H1 (cell line): ENCODE measurements at regions not wholly inside any gene's neighbourhood (a gene's known extent, or its start where the extent isn't known, plus 50 kb on each side); places are given as distances from the start of the nearest gene placed in this dataset.

Experiments
- CTCF ChIA-PET: fragments of 300-600 bp; sonication (Branson Sonifier 250); formaldehyde crosslinking; loops from one replicate; lab custom pipeline; 2021; ENCODE audit not compliant: partially characterized antibody; lab: Charles Lee
- POLR2A ChIA-PET: fragments of 300-600 bp; sonication (Branson Sonifier 250); formaldehyde crosslinking; loops from one replicate; lab custom pipeline; 2021; ENCODE audit warnings: inconsistent platforms; ENCODE audit not compliant: partially characterized antibody; lab: Charles Lee
- DNase-seq, 2 experiments: peaks; one replicate each; pipeline versions ENCODE4 v3.0.0 to v3.0.0-alpha.2; 2010 to 2022; ENCODE audit warnings: low spot score in 2 of 2, low read depth in 1 of 2, mixed read lengths in 1 of 2
- FAIRE-seq: peaks from 2 replicates; lab custom pipeline; 2011; peaks lifted over from hg19 to GRCh38; lab: Jason Lieb, UNC
- H2AFZ ChIP-seq: 2 replicates; pipeline ENCODE4 v1.8.1; 2012; ENCODE audit warnings: low read length, inconsistent platforms
- H2AK5ac ChIP-seq: 2 replicates; pipeline ENCODE4 v1.6.1; 2013; ENCODE audit warnings: low read depth, low read length
- H2BK120ac ChIP-seq: replicated peaks from 2 replicates; pipeline ENCODE3; 2013; ENCODE audit warnings: low read depth, low read length, inconsistent platforms
- H2BK12ac ChIP-seq: 2 replicates; pipeline ENCODE4 v1.6.1; 2013; ENCODE audit warnings: low read depth, low read length
- H2BK15ac ChIP-seq: 2 replicates; pipeline ENCODE4 v1.6.1; 2013; ENCODE audit warnings: low read length
- H2BK20ac ChIP-seq: 2 replicates; pipeline ENCODE4 v1.6.1; 2013; ENCODE audit warnings: low read length
- H2BK5ac ChIP-seq: 2 replicates; pipeline ENCODE4 v1.6.1; 2013; ENCODE audit warnings: low read depth, low read length
- H3K14ac ChIP-seq: 2 replicates; pipeline ENCODE4 v1.6.1; 2013; ENCODE audit warnings: inconsistent platforms; ENCODE audit not compliant: insufficient read length
- H3K18ac ChIP-seq: 2 replicates; pipeline ENCODE4 v1.6.1; 2013; ENCODE audit warnings: low read length; ENCODE audit errors: extremely low read depth
- H3K23ac ChIP-seq: 2 replicates; pipeline ENCODE4 v1.6.1; 2013; ENCODE audit warnings: inconsistent platforms; ENCODE audit not compliant: insufficient read length
- H3K23me2 ChIP-seq: 2 replicates; pipeline ENCODE4 v1.6.1; 2013; ENCODE audit warnings: low read depth, low read length
- H3K27ac ChIP-seq: 2 replicates; pipeline ENCODE4 v1.6.1; 2011; ENCODE audit warnings: low read depth, low read length, inconsistent platforms
- H3K27me3 ChIP-seq, 4 experiments: replicated peaks in 1 of 4; 1 replicate in 1 of 4; 2 replicates in 3 of 4; pipeline versions ENCODE4 v1.6.1 to v1.8.1; 2011 to 2013; ENCODE audit warnings: low read length in 3 of 4, mild to moderate bottlenecking in 3 of 4, inconsistent platforms in 2 of 4, mixed read lengths in 2 of 4, moderate library complexity in 1 of 4; ENCODE audit not compliant: control insufficient read depth in 3 of 4, insufficient read depth in 3 of 4; ENCODE audit errors: extremely low read depth in 1 of 4
- H3K36me3 ChIP-seq, 4 experiments: 2 replicates each; pipeline versions ENCODE4 v1.6.1 to v1.8.1; 2011 to 2013; ENCODE audit warnings: mild to moderate bottlenecking in 4 of 4, low read length in 3 of 4, moderate library complexity in 2 of 4, control low read depth in 1 of 4, inconsistent platforms in 1 of 4; ENCODE audit not compliant: insufficient read depth in 4 of 4, control insufficient read depth in 2 of 4
- H3K4ac ChIP-seq: replicated peaks from 2 replicates; pipeline ENCODE3; 2013; ENCODE audit warnings: low read length, low read depth, mixed read lengths, inconsistent platforms; ENCODE audit not compliant: insufficient read length
- H3K4me1 ChIP-seq, 4 experiments: replicated peaks in 1 of 4; 1 replicate in 1 of 4; 2 replicates in 3 of 4; pipeline versions ENCODE4 v1.6.1 to v1.8.1; 2011 to 2013; ENCODE audit warnings: low read length in 3 of 4, inconsistent platforms in 2 of 4, mixed read lengths in 1 of 4; ENCODE audit not compliant: insufficient read depth in 4 of 4, control insufficient read depth in 3 of 4
- H3K4me2 ChIP-seq, 2 experiments: 2 replicates each; pipeline versions ENCODE4 v1.6.1 to v1.8.1; 2011 to 2013; ENCODE audit warnings: low read depth in 2 of 2, low read length in 2 of 2, control low read depth in 1 of 2, inconsistent platforms in 1 of 2, mild to moderate bottlenecking in 1 of 2; ENCODE audit not compliant: insufficient read depth in 1 of 2
- H3K4me3 ChIP-seq, 4 experiments: fragments of 200-600, 300-600 bp in 1 of 4; sonication (generic), shearing (Covaris generic), sonication (Bioruptor Twin) in 1 of 4; 2 replicates each; pipeline versions ENCODE4 v1.5.1 to v1.8.1; 2011 to 2016; ENCODE audit warnings: low read length in 4 of 4, low read depth in 3 of 4, control low read depth in 2 of 4, inconsistent platforms in 2 of 4, mild to moderate bottlenecking in 2 of 4, mixed read lengths in 1 of 4, moderate library complexity in 1 of 4; ENCODE audit not compliant: insufficient read depth in 2 of 4; ENCODE audit errors: extremely low read depth in 1 of 4
- H3K56ac ChIP-seq: replicated peaks from 2 replicates; pipeline ENCODE3; 2013; ENCODE audit warnings: low read depth, mild to moderate bottlenecking, mixed read lengths, low read length, inconsistent platforms; ENCODE audit not compliant: insufficient read length
- H3K79me1 ChIP-seq: 2 replicates; pipeline ENCODE4 v1.6.1; 2013; ENCODE audit warnings: low read depth, low read length, control low read depth
- H3K79me2 ChIP-seq, 2 experiments: 2 replicates each; pipeline versions ENCODE4 v1.6.1 to v1.8.1; 2012 to 2013; ENCODE audit warnings: low read length in 2 of 2, mild to moderate bottlenecking in 2 of 2, inconsistent platforms in 1 of 2; ENCODE audit not compliant: insufficient read depth in 2 of 2, control insufficient read depth in 1 of 2
- H3K9ac ChIP-seq, 4 experiments: replicated peaks in 1 of 4; 1 replicate in 1 of 4; 2 replicates in 3 of 4; pipeline versions ENCODE4 v1.6.1 to v1.8.1; 2011 to 2013; ENCODE audit warnings: low read depth in 3 of 4, low read length in 3 of 4, control low read depth in 2 of 4, mild to moderate bottlenecking in 2 of 4, moderate library complexity in 2 of 4, inconsistent platforms in 1 of 4; ENCODE audit errors: extremely low read depth in 1 of 4
- H3K9me3 ChIP-seq, 2 experiments: 2 replicates each; pipeline versions ENCODE4 v1.6.1 to v1.8.1; 2012 to 2013; ENCODE audit warnings: mild to moderate bottlenecking in 2 of 2, moderate library complexity in 2 of 2, control low read depth in 1 of 2, inconsistent platforms in 1 of 2, low read depth in 1 of 2, low read length in 1 of 2, mixed read lengths in 1 of 2; ENCODE audit not compliant: insufficient read depth in 2 of 2
- H4K20me1 ChIP-seq, 2 experiments: replicated peaks in 1 of 2; 2 replicates each; pipeline versions ENCODE3 to v1.8.1; 2011 to 2013; ENCODE audit warnings: inconsistent platforms in 2 of 2, low read length in 2 of 2, mild to moderate bottlenecking in 1 of 2; ENCODE audit not compliant: insufficient read depth in 2 of 2, control insufficient read depth in 1 of 2
- H4K5ac ChIP-seq: 2 replicates; pipeline ENCODE4 v1.6.1; 2013; ENCODE audit warnings: low read length, low read depth, mixed read lengths, inconsistent platforms; ENCODE audit not compliant: insufficient read length
- H4K8ac ChIP-seq: 2 replicates; pipeline ENCODE4 v1.8.0; 2013; ENCODE audit warnings: mild to moderate bottlenecking, moderate library complexity, low read length, inconsistent platforms; ENCODE audit not compliant: insufficient read depth; ENCODE audit errors: extremely low read depth
- H4K91ac ChIP-seq: replicated peaks from 2 replicates; pipeline ENCODE3; 2013; ENCODE audit warnings: low read length, mixed read lengths, inconsistent platforms; ENCODE audit not compliant: insufficient read length
- CHD1 ChIP-seq: IDR thresholded peaks from 2 replicates; pipeline ENCODE4 v1.6.1; 2012; ENCODE audit warnings: low read depth, low read length, improper control_type of control experiment
- GTF2F1 ChIP-seq: IDR thresholded peaks from 2 replicates; pipeline ENCODE4 v1.6.1; 2012; ENCODE audit warnings: low read depth, low read length, improper control_type of control experiment, borderline replicate concordance
- JUND ChIP-seq: IDR thresholded peaks from 2 replicates; pipeline ENCODE4 v1.6.1; 2011; ENCODE audit warnings: mild to moderate bottlenecking, improper control_type of control experiment, low read length
- KDM1A ChIP-seq: fragments of 200-600, 300-600 bp; sonication (generic); IDR thresholded peaks from 2 replicates; pipeline ENCODE4 v1.7.1; 2016; ENCODE audit warnings: mild to moderate bottlenecking, low read length, borderline replicate concordance
- RNF2 ChIP-seq: fragments of 200-900, 300-1000 bp; sonication (generic); IDR thresholded peaks from 2 replicates; pipeline ENCODE4 v1.7.1; 2016; ENCODE audit warnings: borderline replicate concordance, low read depth, mild to moderate bottlenecking, antibody characterized with exemption, low read length; ENCODE audit not compliant: poor library complexity, severe bottlenecking; ENCODE audit errors: missing control alignments
- SAP30 ChIP-seq: fragments of 300-600 bp; sonication (generic); IDR thresholded peaks from 2 replicates; pipeline ENCODE4 v1.7.1; 2012; ENCODE audit warnings: low read length, moderate library complexity, mild to moderate bottlenecking, inconsistent platforms; ENCODE audit not compliant: insufficient read depth, insufficient replicate concordance
- TEAD4 ChIP-seq: IDR thresholded peaks from 2 replicates; pipeline ENCODE4 v1.6.1; 2012; ENCODE audit warnings: low read depth, low read length, inconsistent platforms, mixed read lengths
- USF2 ChIP-seq: IDR thresholded peaks from 2 replicates; pipeline ENCODE4 v1.6.1; 2011; ENCODE audit warnings: low read length, improper control_type of control experiment
- ZNF274 ChIP-seq: IDR thresholded peaks from 2 replicates; pipeline ENCODE4 v1.7.0; 2012; ENCODE audit warnings: low read length, borderline replicate concordance; ENCODE audit errors: extremely low read depth
- WGBS, 2 experiments: shearing (Covaris generic) in 1 of 2; methylation state at CpG; one replicate each; pipeline versions ENCODE4 v1.1.6 to v1.1.7; 2013 to 2015; ENCODE audit warnings: low lambda C conversion rate in 2 of 2, mixed read lengths in 2 of 2, inconsistent platforms in 1 of 2, low coverage in 1 of 2, missing lambda C conversion rate in 1 of 2; ENCODE audit not compliant: insufficient replicate concordance in 2 of 2, insufficient coverage in 1 of 2, insufficient read length in 1 of 2; ENCODE audit errors: extremely low coverage in 1 of 2, missing lambda C conversion rate in 1 of 2; 5-methylcytosine and 5-hydroxymethylcytosine counted together

- H2AFZ ChIP-seq = no peak overlapping the region
- H4K8ac ChIP-seq = no peak overlapping the region
- H3K79me1 ChIP-seq = no peaks in the 10 kb centered on the region
- no peak for FAIRE-seq
- no peak overlapping the region for H3K9ac ChIP-seq
- H3K23me2 ChIP-seq = no peaks in the 10 kb centered on the region; the same call in 1 of the 2 replicates
- CTCF ChIA-PET = interaction anchor here (0.7 to 0.8 kb wide), 2 partner anchors 13 to 17 kb away, joined by 3 read pairs; no protein-coding TSS in a partner anchor
- no peak overlapping the region for H4K5ac ChIP-seq
- no peak for DNase-seq
- no peak overlapping the region for H2BK20ac ChIP-seq
- POLR2A ChIA-PET = no interaction called here
- H3K18ac ChIP-seq = no peak overlapping the region
- H2AK5ac ChIP-seq = no peak overlapping the region
- H3K4me1 ChIP-seq = no peaks in the 10 kb centered on the region
- H3K79me2 ChIP-seq = no peaks in the 10 kb centered on the region
- H3K14ac ChIP-seq = no peak overlapping the region
- H3K4ac ChIP-seq = no peak overlapping the region
- no peak overlapping the region for H3K27ac ChIP-seq
- TF ChIP-seq JUND (no peak), USF2 (no peak), KDM1A (no peak), RNF2 (no peak), GTF2F1 (no peak), ZNF274 (no peak), SAP30 (no peak), CHD1 (no peak), TEAD4 (no peak)
- TF ChIP-seq, all 59 proteins: peak for 0
- Histone ChIP-seq H3K4me3 (no peak overlapping the region), H3K9me3 (no peaks in the 10 kb centered on the region), H2BK5ac (no peak overlapping the region), H2BK120ac (no peak overlapping the region), H4K20me1 (no peaks in the 10 kb centered on the region), H2BK15ac (no peak overlapping the region), H2BK12ac (no peak overlapping the region), H3K27me3 (no peaks in the 10 kb centered on the region), H3K4me2 (no peak overlapping the region), H4K91ac (no peak overlapping the region), H3K56ac (no peak overlapping the region), H3K23ac (no peak overlapping the region), H3K36me3 (no peaks in the 10 kb centered on the region)
- WGBS, 2 experiments = 85% methylated on average over 2 of the region's 2 CpGs; no CpG with 5 or more reads in 1 of the 2 experiments
These were observed 382.9 kb upstream of the DPH6 start for GRCh38 chr15:35928847-35929246.
